Epithelial cell of proximal tubule (primary cell): ENCODE measurements at regions not wholly inside any gene's neighbourhood (a gene's known extent, or its start where the extent isn't known, plus 50 kb on each side); places are given as distances from the start of the nearest gene placed in this dataset.

Experiments
- DNase-seq: peaks from one replicate; pipeline ENCODE4 v3.0.0-alpha.2; 2011; ENCODE audit warnings: low read depth
- H3K4me3 ChIP-seq: 2 replicates; pipeline ENCODE4 v1.5.1; 2011; ENCODE audit warnings: low read depth, mild to moderate bottlenecking, low read length
- TF ChIP-seq, protein P1 (sequence below): conservative IDR thresholded peaks from 2 replicates; pipeline ENCODE4 v1.5.1; 2012; ENCODE audit warnings: low read depth, mild to moderate bottlenecking, low read length

DNA sequence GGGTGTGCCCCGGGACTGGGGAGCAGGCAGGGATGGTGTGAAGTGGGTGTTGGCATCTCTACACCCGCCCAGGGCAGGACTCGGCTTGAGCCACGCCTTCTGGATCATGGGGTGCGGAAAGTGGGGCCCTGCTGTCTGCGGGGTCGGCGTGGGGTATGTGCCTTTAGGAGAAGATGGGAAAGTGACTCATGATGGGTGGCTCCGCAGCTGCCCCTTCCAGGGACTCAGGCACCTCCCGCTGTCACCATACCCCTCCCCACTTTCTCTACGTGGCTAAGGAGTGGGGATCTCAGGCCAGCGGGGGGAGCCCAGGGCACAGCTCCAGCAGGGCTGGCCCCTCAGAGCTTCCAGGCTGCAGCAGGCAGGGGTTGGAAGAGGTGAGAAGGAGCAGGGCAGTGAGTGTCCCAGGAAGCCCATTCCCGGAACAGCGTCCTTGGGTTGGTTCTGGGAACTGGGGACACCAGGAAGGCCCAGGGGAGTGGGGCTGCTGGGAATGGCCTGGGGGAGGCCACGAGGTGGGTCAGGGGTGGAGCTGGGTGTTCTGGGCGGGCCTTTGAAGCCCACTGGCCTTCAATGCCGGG lies 102.9 kb upstream of the FGF3 start:
- H3K4me3 ChIP-seq, result no peak overlapping the region
- TF ChIP-seq, protein P1, sequence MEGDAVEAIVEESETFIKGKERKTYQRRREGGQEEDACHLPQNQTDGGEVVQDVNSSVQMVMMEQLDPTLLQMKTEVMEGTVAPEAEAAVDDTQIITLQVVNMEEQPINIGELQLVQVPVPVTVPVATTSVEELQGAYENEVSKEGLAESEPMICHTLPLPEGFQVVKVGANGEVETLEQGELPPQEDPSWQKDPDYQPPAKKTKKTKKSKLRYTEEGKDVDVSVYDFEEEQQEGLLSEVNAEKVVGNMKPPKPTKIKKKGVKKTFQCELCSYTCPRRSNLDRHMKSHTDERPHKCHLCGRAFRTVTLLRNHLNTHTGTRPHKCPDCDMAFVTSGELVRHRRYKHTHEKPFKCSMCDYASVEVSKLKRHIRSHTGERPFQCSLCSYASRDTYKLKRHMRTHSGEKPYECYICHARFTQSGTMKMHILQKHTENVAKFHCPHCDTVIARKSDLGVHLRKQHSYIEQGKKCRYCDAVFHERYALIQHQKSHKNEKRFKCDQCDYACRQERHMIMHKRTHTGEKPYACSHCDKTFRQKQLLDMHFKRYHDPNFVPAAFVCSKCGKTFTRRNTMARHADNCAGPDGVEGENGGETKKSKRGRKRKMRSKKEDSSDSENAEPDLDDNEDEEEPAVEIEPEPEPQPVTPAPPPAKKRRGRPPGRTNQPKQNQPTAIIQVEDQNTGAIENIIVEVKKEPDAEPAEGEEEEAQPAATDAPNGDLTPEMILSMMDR, result no peak
- DNase-seq, result no peak

DNA sequence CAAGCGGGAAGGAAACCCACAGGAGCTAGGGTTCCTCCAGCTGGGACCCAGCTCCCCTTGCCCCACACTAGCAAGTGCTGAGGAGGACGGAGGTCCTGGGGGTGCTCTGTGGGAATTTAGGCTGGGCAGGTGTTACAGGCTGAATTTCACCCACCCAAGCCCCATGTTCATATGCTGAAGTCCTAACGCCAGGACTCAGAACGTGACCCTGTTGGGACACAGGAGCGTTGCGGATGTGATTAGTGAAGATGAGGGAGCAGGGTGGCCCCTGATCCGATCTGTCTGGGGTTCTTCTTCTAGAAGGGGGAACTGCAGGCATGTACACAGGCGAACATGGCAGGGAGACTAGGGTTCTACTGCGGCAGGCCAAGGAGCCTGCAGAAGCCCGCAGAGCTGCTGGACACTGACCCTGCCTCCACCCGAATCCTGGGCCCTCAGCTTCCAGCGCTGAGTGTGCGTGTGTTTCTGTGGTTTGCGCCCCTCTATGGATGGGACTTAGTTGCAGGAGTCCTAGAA lies 103.4 kb upstream of the FGF3 start:
- DNase-seq, result no peak
- TF ChIP-seq, protein P1, result no peak

DNA sequence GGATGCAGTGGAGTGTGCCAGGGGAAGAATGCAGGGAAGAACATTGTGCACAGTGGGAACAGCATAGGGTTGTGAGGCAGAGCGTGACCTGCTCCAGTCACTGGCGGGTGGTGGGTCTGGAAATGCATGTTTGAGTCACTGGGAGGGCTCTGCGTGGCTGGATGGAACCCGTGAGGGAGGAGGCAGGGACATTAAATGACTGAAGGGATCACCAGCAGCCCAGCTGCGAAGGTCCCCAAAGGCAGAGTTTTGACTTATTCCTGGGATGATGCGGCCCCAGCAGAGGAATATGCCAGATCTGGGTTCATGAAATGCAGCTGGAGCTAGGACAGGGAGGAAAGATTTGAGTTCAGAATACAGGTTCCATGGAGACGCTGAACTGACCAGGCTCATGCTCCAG lies 104.0 kb upstream of the FGF3 start:
- TF ChIP-seq, protein P1, result no peak
- no peak for DNase-seq
- no peak overlapping the region for H3K4me3 ChIP-seq

More for the DNA sequence above, 103.4 kb upstream of the FGF3 start:
- no peak overlapping the region for H3K4me3 ChIP-seq

DNA sequence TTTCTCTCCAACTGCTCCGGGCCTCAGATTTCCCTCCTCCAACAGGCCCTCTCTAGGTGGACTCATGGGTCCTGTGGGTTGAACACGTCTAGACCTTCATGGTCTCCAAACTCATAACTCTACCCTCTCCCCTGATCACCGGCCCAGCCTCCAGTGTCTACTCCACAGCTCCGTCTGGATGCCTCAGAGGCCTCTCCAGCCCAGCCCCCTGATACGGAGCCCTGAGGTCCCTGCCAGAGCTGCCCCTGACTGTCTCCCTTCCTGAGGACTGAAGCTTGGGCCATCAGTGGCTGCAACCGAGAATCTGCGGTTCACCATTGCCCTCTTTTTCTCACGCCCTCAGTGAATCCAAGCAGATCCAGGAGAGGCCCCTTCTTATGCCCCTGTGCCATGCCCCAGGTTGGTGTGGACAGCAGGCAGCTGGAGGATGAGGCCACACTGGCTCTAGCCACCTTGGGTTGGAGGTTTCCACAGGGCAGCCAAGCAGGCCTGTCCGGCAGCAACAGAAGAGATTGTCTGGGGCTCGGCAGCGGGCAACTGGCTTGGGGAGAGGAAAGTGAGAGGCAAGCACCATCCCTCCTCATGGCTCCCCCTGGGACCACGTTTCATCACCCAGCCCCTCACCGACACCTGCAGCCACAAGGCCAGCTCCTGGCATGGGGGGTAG lies 104.6 kb upstream of the FGF3 start:
- TF ChIP-seq, protein P1, result no peak

DNA sequence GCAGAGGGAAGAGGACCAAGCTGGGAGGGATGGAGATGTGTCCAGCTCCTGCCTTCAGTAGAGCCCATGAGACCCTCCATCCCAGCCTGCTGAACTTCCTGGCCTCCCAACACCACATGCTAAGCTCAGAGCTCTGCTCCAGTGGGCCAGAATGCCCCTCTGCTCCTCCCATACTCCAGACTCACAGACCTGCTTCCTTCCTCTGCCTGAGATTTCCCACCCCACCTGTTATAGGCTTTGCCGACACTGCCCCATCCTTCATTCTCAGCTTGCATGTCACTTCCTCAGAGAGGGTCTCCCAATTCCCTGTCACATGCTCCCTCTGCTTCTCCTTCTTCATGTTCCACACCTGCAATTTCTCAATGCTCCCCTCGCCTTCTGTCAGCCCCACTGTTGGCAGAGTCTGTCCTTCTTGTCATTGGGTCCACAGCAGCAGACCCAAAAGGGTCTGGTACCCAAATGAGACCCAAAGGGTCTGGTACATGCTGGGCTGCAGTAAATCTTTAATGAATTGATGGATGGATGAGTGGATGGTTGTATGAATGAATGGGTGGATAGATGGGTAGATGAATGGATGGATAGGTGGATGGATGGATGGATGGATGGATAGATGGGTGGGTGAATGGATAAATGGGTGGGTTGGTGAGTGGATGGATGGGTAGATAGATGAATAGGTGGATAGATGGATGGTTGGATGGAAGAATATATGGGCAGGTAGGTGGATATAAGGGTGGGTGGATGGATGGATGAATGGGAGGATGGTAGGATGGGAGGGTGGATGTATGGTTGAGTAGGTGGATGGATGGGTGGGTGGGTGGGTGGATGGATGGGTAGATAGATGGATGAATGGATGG lies 105.3 kb upstream of the FGF3 start:
- no peak for DNase-seq
- TF ChIP-seq, protein P1, result no peak
- no peak overlapping the region for H3K4me3 ChIP-seq

More for the DNA sequence above, 104.6 kb upstream of the FGF3 start:
- H3K4me3 ChIP-seq, result no peak overlapping the region
- DNase-seq, result no peak

DNA sequence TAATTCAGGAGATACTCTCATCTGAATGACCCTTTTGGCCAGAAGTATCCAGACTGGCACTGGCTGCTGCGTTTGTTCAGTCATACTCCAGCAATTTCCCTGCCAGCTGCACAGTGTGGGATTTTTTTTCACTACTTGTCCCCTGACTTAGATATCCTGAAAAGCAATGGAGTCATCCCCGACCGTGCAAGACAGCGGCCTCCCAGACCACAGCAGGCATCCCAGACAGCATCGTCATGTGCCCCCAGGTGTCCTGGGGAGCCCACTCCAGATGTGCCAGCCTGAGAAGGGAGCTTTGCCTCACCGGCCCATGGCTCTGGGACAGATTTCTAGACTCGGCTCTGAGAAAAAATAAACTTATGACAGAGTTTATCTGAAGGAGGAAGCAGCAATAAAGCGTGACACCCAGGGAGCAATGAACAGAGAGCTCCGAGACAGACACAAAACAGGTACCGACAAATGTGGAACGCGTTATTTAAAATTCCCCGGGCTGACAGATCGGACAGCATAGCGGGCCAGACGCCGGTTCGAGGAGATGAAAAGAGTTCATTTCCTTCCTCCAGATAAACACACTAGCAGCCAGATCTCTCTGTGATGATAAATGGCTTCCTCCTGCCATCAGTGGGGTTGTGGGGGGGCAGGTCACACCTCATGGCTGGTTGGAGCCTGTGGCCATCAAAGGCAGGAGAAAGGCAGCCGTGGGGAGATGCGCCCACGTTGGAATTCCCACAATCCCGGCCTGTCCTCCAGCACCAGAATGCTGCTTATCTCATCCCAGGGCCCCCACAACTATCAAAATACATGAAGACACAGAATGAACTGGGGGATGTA lies 106.4 kb upstream of the FGF3 start:
- no peak for DNase-seq
- no peak overlapping the region for H3K4me3 ChIP-seq
- TF ChIP-seq, protein P1, result no peak
